Gastroesophageal sphincter (tissue), 4 donors: ENCODE measurements at regions not wholly inside any gene's neighbourhood (a gene's known extent, or its start where the extent isn't known, plus 50 kb on each side); places are given as distances from the start of the nearest gene placed in this dataset.

Experiments
- ATAC-seq: fragments of 150-250 bp; one replicate; pipeline ENCODE4 v1.9.1; 2016; ENCODE audit warnings: mild to moderate bottlenecking, moderate library complexity
- H3K27ac ChIP-seq, 4 donors: fragments of 200-600 bp; sonication (generic) in 3 of 4; 1 replicate in 3 of 4; 2 replicates in 1 of 4; pipeline ENCODE4 v1.5.1; 2016 to 2019
- H3K27me3 ChIP-seq: fragments of 200-600 bp; sonication (generic); one replicate; pipeline ENCODE4 v1.5.1; 2019
- H3K36me3 ChIP-seq, 2 donors: fragments of 200-600 bp; sonication (generic); one replicate each; pipeline ENCODE4 v1.5.1; 2019; ENCODE audit warnings: control low read depth in 1 of 2
- H3K4me1 ChIP-seq, 3 donors: fragments of 200-600 bp; sonication (generic); 1 replicate in 2 of 3; 2 replicates in 1 of 3; pipeline ENCODE4 v1.5.1; 2016 to 2019; ENCODE audit warnings: control low read depth in 2 of 3
- H3K4me3 ChIP-seq, 2 donors: fragments of 200-600 bp; sonication (generic); one replicate each; pipeline ENCODE4 v1.5.1; 2019; ENCODE audit warnings: mild to moderate bottlenecking in 1 of 2, moderate library complexity in 1 of 2
- H3K9me3 ChIP-seq, 3 donors: fragments of 200-600 bp; sonication (generic); one replicate each; pipeline ENCODE4 v1.5.1; 2017 to 2019; ENCODE audit warnings: control low read depth in 2 of 3
- EP300 ChIP-seq: sonication (generic); formaldehyde crosslinking; IDR thresholded peaks from one replicate; pipeline ENCODE4 v1.6.1; 2017; ENCODE audit warnings: antibody characterized with exemption, mild to moderate bottlenecking
- POLR2A ChIP-seq, 2 donors: fragments of 450-650 bp; IDR thresholded peaks; one replicate each; pipeline ENCODE4 v1.6.1; 2017; ENCODE audit warnings: antibody characterized with exemption in 2 of 2, mild to moderate bottlenecking in 2 of 2, moderate library complexity in 1 of 2
- POLR2AphosphoS5 ChIP-seq: sonication (generic); formaldehyde crosslinking; IDR thresholded peaks from one replicate; pipeline ENCODE4 v1.6.1; 2017; ENCODE audit warnings: antibody characterized with exemption
- whole genome bisulfite sequencing, 2 donors: methylation state at CpG; one replicate each; pipeline ENCODE4 v1.1.5; 2018; ENCODE audit warnings: low coverage in 1 of 2; 5-methylcytosine and 5-hydroxymethylcytosine counted together
- TF ChIP-seq, protein P1 (sequence below), 4 experiments: fragments of 200-600 bp in 2 of 4; fragments of 450-650 bp in 2 of 4; sonication (generic) in 1 of 4; IDR thresholded peaks; one replicate each; pipeline ENCODE4 v1.5.1; 2017 to 2019; ENCODE audit warnings: antibody characterized with exemption in 4 of 4, mild to moderate bottlenecking in 2 of 4, moderate library complexity in 2 of 4

DNA sequence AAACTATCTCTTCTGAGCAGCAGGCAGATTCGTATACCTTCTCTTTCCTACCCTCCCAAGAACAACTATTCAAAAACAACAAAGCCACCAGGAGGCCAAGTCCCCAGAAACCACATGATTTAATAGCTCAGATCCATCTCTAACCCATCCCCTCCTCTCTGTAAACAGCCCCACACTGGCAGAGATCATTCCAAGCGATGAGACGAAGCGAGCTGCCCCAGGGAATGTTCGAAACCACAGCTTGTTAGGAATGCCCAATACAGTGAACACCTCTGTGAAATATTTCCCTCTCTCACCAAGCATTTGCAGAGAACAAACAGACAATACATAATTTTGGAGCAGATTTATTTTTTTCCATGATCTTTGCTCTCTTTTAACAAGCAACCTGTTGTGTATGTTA, 231.8 kb downstream of the SOD2 start:
- no peak for ATAC-seq
- Histone ChIP-seq H3K9me3 (no peaks in the 10 kb centered on the region), H3K4me3 (no peak overlapping the region), H3K36me3 (no peaks in the 10 kb centered on the region), H3K4me1 (peaks cover 0 to 12% (median 0%) of the 10 kb centered on the region in 3 donors), H3K27me3 (no peaks in the 10 kb centered on the region), H3K27ac (no peak overlapping the region)
- TF ChIP-seq EP300 (no peak), POLR2AphosphoS5 (no peak), POLR2A (IDR thresholded peaks at IDR 0.05) (no peak)
- TF ChIP-seq, protein P1, sequence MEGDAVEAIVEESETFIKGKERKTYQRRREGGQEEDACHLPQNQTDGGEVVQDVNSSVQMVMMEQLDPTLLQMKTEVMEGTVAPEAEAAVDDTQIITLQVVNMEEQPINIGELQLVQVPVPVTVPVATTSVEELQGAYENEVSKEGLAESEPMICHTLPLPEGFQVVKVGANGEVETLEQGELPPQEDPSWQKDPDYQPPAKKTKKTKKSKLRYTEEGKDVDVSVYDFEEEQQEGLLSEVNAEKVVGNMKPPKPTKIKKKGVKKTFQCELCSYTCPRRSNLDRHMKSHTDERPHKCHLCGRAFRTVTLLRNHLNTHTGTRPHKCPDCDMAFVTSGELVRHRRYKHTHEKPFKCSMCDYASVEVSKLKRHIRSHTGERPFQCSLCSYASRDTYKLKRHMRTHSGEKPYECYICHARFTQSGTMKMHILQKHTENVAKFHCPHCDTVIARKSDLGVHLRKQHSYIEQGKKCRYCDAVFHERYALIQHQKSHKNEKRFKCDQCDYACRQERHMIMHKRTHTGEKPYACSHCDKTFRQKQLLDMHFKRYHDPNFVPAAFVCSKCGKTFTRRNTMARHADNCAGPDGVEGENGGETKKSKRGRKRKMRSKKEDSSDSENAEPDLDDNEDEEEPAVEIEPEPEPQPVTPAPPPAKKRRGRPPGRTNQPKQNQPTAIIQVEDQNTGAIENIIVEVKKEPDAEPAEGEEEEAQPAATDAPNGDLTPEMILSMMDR (IDR thresholded peaks at IDR 0.05): no peak
- WGBS, 2 donors: 81 to 82% methylated on average over 4 to 5 of the region's 5 CpGs

DNA sequence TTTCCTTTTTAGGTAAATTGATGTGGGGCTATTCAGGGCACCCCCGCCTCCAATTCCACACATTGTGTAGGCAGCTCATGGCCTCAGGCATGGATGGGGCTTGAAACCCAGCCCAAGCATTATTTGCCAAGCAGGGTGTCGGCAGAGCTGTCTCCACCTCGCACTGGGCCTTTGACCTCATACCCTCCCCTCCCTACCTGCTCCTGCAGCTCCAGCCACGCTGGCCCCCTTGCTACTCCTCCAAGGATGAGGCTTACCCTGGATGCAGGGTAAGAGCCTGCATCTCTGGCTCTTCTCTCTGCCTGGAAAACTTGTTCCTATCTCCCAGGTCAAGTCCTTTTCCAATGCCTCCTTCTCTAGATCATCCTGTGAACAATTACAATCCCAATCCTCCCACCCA, 232.6 kb downstream of the SOD2 start:
- H3K27ac ChIP-seq: no peak overlapping the region
- H3K4me1 ChIP-seq: peaks cover 0 to 12% (median 0%) of the 10 kb centered on the region in 3 donors
- no peak for ATAC-seq
- TF ChIP-seq POLR2AphosphoS5 (no peak), POLR2A (IDR thresholded peaks at IDR 0.05) (no peak), EP300 (no peak)
- TF ChIP-seq, protein P1 (IDR thresholded peaks at IDR 0.05): no peak
- H3K36me3 ChIP-seq: no peaks in the 10 kb centered on the region
- H3K27me3 ChIP-seq: no peaks in the 10 kb centered on the region
- WGBS, 2 donors: 77 to 100% methylated on average over 1 to 3 of the region's 4 CpGs
- H3K9me3 ChIP-seq: no peaks in the 10 kb centered on the region
- H3K4me3 ChIP-seq: no peak overlapping the region

DNA sequence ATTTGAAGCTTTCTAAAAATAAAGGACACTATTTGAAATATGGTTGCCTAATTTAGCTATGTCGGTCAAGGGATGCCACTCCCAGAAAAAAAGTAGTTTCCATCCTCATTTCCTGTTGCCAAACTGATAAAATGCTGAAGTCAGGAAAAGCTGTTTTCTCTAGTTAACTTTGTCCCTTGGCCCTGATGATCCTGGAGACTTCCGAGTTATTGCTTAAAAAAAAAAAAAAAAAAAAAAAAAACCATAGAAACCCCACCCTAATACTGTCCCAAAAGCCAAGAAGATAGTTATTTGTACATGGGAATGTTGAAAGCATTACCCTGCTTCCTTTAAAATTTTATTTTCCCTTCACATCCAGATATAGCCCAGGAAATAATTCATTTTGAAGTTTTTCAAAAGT, 236.7 kb downstream of the SOD2 start:
- H3K9me3 ChIP-seq: no peaks in the 10 kb centered on the region
- ATAC-seq: peak; percentile 77
- H3K36me3 ChIP-seq: no peaks in the 10 kb centered on the region
- 27 to 34% methylated on average over 1 to 2 of the region's 2 CpGs for WGBS, 2 donors
- H3K4me1 ChIP-seq: no peaks in the 10 kb centered on the region
- TF ChIP-seq, protein P1 (IDR thresholded peaks at IDR 0.05): no peak
- TF ChIP-seq POLR2AphosphoS5 (no peak), EP300 (no peak), POLR2A (IDR thresholded peaks at IDR 0.05) (no peak)
- no peak overlapping the region for H3K27ac ChIP-seq
- no peaks in the 10 kb centered on the region for H3K27me3 ChIP-seq
- H3K4me3 ChIP-seq: no peak overlapping the region

DNA sequence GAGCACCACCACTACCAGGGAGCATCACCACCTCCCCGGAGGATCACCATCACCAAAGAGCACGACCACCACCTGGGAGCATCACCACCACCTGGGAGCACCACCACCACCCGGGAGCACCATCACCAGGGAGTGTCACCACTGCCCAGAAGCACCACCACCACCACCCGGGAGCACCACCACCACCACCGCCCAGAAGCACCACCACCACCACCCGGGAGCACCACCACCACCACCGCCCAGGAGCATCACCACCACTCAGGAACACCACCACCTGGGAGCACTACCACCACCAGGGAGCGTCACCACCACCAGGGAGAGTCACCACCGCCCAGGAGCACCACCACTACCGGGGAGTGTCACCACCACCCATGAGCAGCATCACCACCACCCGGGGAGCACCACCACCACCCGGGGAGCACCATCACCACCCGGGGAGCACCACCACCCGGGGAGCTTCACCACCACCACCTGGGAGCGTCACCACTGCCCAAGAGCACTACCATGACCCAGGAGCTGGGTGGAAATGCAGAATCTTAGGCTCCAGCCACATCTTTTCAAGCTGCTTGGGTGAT, 237.3 kb downstream of the SOD2 start:
- Histone ChIP-seq H3K27me3 (no peaks in the 10 kb centered on the region), H3K4me1 (peaks cover 0 to 4% (median 0%) of the 10 kb centered on the region in 3 donors), H3K27ac (peak overlapping the region in 1 of 4 donors; percentile 35), H3K9me3 (no peaks in the 10 kb centered on the region), H3K4me3 (no peak overlapping the region), H3K36me3 (no peaks in the 10 kb centered on the region)
- no peak for ATAC-seq
- 100% methylated on average over 2 of the region's 15 CpGs; no CpG with 5 or more reads in 1 of the 2 donors for WGBS, 2 donors
- no peak for TF ChIP-seq POLR2AphosphoS5
- TF ChIP-seq POLR2A (IDR thresholded peaks at IDR 0.05): no peak
- TF ChIP-seq, protein P1 (IDR thresholded peaks at IDR 0.05): no peak
- TF ChIP-seq EP300: no peak

DNA sequence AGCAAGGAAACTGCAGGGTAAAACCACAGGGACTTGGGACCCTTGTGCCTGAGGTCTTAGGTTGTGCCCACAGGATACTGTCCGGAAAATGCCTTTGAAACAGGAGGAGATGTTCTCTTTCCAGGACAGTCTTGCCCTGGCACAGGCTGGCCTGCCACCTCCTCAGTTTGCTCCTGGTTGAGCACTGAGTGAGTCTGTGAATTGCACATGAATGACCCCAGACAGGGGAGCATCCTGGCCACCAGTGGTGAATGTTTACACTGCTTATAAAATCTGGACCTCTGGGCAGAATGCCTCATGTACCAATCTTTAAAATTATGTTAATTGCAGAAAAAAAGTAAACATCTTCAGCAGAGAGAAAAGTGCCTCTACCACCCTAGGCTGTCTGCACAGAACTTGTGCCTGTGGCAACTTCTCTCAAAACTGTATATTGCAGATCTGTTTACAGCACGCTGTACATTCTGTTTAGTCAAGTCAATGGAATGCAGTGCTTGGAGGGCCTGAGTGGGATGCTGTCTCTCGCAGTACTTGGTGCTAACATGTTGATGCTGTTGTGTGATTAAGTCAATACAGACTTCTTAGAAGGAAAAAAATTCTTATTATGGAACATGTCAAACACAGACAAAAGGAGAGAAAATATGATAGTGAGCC, 242.1 kb downstream of the SOD2 start:
- Histone ChIP-seq H3K27ac (no peak overlapping the region), H3K9me3 (no peaks in the 10 kb centered on the region), H3K4me1 (peaks cover 0 to 7% (median 0%) of the 10 kb centered on the region in 3 donors), H3K36me3 (no peaks in the 10 kb centered on the region), H3K4me3 (no peak overlapping the region), H3K27me3 (no peaks in the 10 kb centered on the region)
- ATAC-seq: no peak
- TF ChIP-seq POLR2A (IDR thresholded peaks at IDR 0.05) (no peak), POLR2AphosphoS5 (no peak), EP300 (no peak)
- TF ChIP-seq, protein P1 (IDR thresholded peaks at IDR 0.05): no peak
- 8 to 20% methylated on average over 2 to 3 of the region's 3 CpGs for WGBS, 2 donors
